M059J (cell line): ENCODE measurements at regions not wholly inside any gene's neighbourhood (a gene's known extent, or its start where the extent isn't known, plus 50 kb on each side); places are given as distances from the start of the nearest gene placed in this dataset.
"Not testable (repeated sequence)": the region's sequence is repeated elsewhere in the genome, so short reads cannot be mapped to it uniquely, and the experiment has no call there.

Experiments
- DNase-seq: peaks from one replicate; pipeline ENCODE4 v3.0.0-alpha.2; 2012; ENCODE audit warnings: low read depth

DNA sequence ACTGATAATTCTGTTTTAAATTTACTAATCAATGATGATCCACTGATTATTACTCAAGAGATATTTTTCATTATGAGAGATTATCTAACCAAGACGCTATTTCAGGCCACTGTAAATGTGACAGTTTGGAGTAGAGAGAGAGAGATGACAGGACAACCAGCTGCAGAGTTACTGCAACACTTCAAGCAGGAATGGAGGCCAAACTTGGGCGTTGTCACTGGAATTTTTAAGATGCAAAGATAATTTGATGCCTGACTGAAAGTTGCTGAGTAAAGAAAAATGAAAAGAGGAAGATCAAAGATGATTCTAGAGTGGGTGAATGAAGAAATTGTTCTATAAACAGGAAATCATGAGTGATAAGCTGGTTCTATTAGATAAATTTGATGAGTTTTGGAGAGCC is 1302.1 kb upstream of the TMEFF2 start:
- DNase-seq: no peak

DNA sequence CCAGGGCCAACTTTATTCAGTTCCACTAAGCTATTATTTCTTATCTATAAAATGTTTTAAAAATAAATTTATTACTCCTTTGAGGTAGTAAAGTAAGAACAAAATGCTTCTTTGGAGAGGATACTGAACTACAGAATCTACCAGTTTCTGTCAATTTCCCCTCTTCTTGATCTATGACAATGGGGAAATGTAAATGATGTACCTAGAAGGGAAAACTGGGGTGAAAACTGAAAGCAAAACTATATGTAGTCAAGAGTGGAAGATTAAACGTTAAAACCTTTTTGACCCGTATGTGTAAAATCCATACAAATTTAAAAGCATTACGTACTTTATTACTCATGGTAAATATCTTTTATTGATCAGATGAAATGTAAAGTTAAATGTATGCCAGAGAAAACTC is 1287.8 kb upstream of the TMEFF2 start:
- no peak for DNase-seq

DNA sequence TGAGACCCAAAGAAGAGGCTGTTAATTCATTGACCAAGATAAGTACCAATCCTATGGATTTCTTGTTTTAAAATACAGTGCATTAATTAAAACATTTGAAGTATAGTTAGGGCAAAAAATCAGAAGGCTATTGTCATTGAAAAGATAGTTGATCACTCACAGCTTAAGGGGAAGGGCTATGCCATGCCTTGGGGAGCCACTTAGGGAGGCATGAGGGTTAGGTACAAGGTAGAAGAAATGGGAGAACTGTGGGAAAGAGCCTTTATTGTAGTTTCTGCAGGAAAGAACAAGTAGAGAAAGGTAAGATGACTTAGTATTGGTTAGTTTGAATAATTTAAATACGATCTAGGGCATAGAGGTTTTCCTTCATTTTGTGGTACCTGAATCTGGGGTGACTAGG is 1285.5 kb upstream of the TMEFF2 start:
- DNase-seq: no peak

DNA sequence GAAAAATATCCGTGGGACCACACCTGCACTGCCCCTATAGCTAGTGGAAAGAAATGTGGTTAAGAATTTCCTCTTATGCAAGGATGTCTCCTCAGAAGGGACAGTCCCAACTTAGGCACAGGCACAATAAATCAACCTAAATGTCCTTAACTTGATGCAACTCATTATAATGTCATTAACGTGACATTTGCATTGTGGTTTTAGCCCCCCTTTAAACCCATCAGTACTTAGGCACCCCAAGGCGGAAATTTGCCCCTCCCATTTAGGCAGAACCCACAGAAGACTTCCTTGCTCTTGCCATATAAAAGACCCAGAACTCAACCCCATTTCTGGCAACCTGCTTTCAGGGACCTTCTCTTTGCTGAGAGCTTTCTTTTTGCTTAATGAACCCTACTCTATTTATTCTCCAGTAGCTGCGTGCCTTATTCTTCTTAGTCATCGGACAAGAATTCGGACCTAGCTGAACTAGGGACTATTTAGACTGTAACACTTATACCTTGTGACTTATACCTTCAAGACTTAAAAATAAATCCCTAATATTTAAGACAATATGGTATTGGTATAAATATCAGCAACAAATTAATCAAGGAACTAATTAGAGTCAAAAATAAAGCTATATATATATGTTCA is 1281.6 kb upstream of the TMEFF2 start:
- DNase-seq: peak; percentile 66

GRCh38 chr2:193475038-193475437 is 1280.3 kb upstream of the TMEFF2 start:
- DNase-seq: no peak

DNA sequence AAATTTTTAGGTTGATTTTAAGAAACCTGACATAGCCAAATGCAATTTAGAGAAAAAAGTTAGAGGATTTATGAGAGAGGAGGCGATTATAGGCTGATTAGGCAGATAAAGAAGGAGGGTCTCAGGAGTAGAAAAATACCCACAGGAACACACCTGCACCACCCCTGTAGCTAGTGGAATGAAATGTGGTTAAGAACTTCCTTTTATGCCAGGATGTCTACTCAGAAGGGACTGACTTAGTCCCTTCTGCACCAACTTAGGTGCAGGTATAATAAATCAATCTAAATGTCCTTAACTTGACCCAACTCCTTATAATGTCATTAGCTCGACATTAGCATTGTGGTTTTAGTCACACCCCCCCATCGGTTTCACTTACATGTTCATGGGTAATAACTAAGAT is 1274.5 kb upstream of the TMEFF2 start:
- no peak for DNase-seq

DNA sequence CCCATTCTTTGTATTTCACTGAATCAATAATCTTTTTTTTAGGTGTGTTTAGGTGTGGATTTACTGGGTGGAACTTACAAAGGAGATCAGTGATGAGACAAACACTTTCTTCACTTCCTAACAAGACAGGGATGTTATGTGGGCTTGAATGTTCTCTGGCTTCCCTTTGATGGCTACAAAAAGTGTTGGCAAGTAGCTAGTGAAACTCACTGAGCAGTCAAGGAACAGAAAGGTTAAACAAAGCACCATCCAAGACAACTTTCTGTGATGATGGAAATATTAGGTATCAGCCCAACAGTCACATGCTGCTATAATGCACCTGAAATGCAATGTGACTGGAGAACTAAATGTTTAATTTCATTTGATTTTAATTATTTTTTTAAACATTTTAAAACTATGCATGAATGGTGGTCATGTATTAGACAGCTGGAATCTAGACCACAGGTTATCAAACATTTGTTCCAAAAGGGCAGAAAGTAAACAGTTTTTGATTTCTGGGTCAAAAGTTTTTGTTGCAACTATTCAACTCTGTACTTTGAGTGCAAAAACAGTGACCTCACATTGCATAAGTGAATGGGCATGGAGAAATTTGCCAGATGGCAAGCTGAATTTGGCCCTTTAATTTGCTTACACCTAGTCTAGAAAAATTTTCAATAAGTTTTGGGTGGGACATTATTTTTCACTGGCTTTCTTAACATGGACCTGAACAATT is 1272.7 kb upstream of the TMEFF2 start:
- DNase-seq: no peak

DNA sequence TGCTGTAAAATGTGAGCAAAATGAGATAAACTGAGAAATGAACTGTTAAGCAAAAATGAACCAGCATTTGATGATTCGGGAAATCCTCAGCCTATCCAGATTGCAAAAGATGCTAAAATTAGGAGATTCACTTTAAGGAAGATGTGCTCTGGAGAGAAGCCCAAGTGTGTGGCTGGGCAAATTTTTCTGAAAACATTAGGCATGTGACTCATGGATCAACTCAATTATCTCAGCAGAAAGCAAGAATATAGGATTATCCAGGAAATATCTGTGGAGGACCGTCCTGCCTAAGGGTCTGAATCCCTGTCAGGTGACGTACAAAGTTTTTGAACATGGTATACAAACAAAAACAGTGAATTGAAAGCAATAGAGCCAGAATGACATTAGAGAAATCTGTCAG is 1268.3 kb upstream of the TMEFF2 start:
- DNase-seq: peak; percentile 15

- DNase-seq: peak; percentile 43
Observed at GRCh38 chr2:193462411-193462810, 1267.7 kb upstream of the TMEFF2 start.

GRCh38 chr2:193461431-193461934 is 1266.8 kb upstream of the TMEFF2 start:
- DNase-seq: peak; percentile 1

- DNase-seq: no peak
Observed at GRCh38 chr2:193446967-193447366, 1252.2 kb upstream of the TMEFF2 start.

GRCh38 chr2:193442293-193442692 is 1247.6 kb upstream of the TMEFF2 start:
- DNase-seq: no peak

GRCh38 chr2:193428336-193428818 is 1233.6 kb upstream of the TMEFF2 start:
- no peak for DNase-seq

GRCh38 chr2:193412368-193412767 is 1217.6 kb upstream of the TMEFF2 start:
- DNase-seq: not testable (repeated sequence)

DNA sequence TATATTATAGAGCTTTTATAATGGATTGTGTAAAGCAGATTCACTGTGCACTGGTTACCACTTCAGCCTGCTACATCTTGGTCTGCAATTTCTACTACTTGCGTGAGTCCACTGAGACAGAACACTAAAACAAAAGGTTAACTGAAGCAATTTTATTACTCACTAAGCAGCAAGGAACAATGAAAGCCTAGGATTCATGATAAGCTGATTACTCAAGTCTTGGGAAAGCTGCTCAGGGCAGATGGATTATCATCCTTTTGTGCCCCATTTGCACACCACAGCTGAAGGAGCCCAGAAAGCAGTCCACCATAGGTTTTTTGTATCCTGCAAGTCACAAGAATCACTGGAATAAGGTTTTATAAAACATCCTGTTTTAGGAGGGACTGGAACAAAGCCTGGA is 1215.2 kb upstream of the TMEFF2 start:
- no peak for DNase-seq

DNA sequence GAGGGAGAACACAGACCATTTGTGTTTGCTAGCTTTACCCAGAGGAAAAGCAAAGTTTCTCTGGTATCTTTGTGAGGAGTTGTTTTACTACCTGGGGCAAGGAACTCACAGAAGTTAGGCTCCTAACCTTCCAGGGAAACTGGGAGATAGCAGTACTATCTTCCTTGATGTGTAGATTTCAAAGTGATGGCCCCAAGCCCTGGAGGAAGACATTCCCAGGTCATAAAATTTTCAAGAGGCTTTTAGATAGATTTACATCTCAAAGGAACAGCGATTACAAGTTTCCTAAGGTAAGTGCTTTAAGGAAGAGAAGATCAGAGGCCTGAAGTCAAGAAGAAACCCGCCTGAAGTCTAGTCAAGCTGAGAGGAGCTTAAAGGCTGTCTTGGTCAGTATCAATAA is 1187.8 kb upstream of the TMEFF2 start:
- no peak for DNase-seq

- DNase-seq: peak; percentile 32
Observed at GRCh38 chr2:193377789-193378188, 1183.1 kb upstream of the TMEFF2 start.

GRCh38 chr2:193373120-193373519 is 1178.4 kb upstream of the TMEFF2 start:
- DNase-seq: no peak

- no peak for DNase-seq
Observed at GRCh38 chr2:193371200-193371599, 1176.5 kb upstream of the TMEFF2 start.

- no peak for DNase-seq
Observed at GRCh38 chr2:193368615-193369014, 1173.9 kb upstream of the TMEFF2 start.

DNA sequence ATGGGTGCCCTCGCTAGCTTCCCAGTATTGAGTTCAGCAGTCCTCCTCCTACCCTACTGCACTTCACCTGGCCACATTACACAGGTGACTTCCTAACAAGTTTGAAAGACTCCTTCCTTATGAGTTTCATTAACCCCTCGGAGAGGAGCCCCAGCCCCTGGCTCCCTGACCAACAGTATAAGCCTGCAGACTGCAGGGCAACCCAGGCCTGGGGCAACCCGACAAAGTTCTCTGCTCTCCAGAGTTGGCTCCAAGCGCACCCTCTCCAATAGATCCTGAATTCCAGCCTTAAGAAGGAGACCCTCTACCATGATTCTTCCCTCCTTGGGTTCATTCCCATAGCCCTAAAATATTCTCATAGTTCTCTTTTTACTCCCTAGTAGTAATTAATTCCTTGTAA is 1162.8 kb upstream of the TMEFF2 start:
- no peak for DNase-seq

- DNase-seq: not testable (repeated sequence)
Observed at GRCh38 chr2:193352665-193353242, 1158.0 kb upstream of the TMEFF2 start.

GRCh38 chr2:193350509-193350908 is 1155.8 kb upstream of the TMEFF2 start:
- DNase-seq: no peak
